ENCODE measurements at regions not wholly inside any gene's neighbourhood (a gene's known extent, or its start where the extent isn't known, plus 50 kb on each side); places are given as distances from the start of the nearest gene placed in this dataset.
A peak's percentile ranks its signal among the peaks of the same experiment; 100 is the strongest.

DNA sequence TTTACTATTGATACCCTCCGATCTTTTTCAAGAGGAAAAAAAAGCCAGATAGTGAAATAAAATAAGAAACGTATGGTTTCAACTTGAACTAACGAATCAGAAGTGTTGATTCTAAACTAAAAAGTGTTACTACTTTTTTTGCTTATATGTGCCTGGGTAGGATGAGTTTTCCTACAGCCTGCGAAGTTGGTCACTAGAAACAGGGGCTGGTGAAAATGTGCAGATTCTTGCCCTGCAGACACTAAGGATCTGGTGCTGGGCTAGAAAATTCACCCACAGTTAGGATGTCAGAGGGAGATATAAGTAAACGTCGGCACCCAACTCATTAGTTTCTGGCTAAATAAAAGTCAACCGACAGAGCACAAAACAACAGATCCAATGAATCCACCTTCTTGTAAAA is 298.7 kb upstream of the NFE2L3 start:
- TF ChIP-seq, protein P1, sequence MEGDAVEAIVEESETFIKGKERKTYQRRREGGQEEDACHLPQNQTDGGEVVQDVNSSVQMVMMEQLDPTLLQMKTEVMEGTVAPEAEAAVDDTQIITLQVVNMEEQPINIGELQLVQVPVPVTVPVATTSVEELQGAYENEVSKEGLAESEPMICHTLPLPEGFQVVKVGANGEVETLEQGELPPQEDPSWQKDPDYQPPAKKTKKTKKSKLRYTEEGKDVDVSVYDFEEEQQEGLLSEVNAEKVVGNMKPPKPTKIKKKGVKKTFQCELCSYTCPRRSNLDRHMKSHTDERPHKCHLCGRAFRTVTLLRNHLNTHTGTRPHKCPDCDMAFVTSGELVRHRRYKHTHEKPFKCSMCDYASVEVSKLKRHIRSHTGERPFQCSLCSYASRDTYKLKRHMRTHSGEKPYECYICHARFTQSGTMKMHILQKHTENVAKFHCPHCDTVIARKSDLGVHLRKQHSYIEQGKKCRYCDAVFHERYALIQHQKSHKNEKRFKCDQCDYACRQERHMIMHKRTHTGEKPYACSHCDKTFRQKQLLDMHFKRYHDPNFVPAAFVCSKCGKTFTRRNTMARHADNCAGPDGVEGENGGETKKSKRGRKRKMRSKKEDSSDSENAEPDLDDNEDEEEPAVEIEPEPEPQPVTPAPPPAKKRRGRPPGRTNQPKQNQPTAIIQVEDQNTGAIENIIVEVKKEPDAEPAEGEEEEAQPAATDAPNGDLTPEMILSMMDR (IDR thresholded peaks at IDR 0.05; ENCODE audit: borderline replicate concordance, control extremely low read depth, extremely low read depth, insufficient read depth, missing control alignments): no peak
- DNase-seq (ENCODE audit: low spot score): no peak
- in situ Hi-C loops (cut with MboI; ENCODE audit: low sequenced_read_pairs, unreplicated experiment): loop anchor here (10.0 to 25.0 kb wide), 2 partner anchors 279 to 591 kb away; no protein-coding TSS in a partner anchor

DNA sequence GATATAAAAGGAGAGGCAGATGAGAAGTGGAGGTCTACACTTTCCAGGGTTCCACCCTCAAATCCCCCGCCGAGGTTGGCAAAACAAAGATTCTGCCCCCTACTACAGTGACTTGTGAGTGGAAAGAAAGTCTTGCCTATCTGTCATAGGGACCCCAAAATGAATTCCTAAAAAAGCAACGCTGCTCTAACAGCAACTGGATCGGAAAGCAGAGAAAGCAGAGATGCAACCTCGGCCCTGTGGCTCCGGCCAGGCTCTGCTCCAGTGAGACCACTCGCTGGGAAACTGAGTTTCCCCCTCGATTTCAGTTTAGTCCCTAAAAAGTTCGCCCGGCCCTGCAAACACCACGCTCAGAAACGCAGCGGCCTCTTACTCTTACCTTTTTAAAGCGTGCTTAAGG is 297.9 kb upstream of the NFE2L3 start:
- TF ChIP-seq, protein P1 (IDR thresholded peaks at IDR 0.05; ENCODE audit: borderline replicate concordance, control extremely low read depth, extremely low read depth, insufficient read depth, missing control alignments): no peak
- in situ Hi-C loops (cut with MboI; ENCODE audit: low sequenced_read_pairs, unreplicated experiment): loop anchor here (10.0 to 25.0 kb wide), 2 partner anchors 279 to 592 kb away; no protein-coding TSS in a partner anchor
- no peak for DNase-seq (ENCODE audit: low spot score)

GRCh38 chr7:25854608-25855497 is 297.1 kb upstream of the NFE2L3 start:
- no peak for DNase-seq (ENCODE audit: low spot score)
- TF ChIP-seq, protein P1 (IDR thresholded peaks at IDR 0.05; ENCODE audit: borderline replicate concordance, control extremely low read depth, extremely low read depth, insufficient read depth, missing control alignments): peak; percentile 37
- in situ Hi-C loops (cut with MboI; ENCODE audit: low sequenced_read_pairs, unreplicated experiment): loop anchor here (10.0 to 25.0 kb wide), 2 partner anchors 280 to 593 kb away; no protein-coding TSS in a partner anchor

DNA sequence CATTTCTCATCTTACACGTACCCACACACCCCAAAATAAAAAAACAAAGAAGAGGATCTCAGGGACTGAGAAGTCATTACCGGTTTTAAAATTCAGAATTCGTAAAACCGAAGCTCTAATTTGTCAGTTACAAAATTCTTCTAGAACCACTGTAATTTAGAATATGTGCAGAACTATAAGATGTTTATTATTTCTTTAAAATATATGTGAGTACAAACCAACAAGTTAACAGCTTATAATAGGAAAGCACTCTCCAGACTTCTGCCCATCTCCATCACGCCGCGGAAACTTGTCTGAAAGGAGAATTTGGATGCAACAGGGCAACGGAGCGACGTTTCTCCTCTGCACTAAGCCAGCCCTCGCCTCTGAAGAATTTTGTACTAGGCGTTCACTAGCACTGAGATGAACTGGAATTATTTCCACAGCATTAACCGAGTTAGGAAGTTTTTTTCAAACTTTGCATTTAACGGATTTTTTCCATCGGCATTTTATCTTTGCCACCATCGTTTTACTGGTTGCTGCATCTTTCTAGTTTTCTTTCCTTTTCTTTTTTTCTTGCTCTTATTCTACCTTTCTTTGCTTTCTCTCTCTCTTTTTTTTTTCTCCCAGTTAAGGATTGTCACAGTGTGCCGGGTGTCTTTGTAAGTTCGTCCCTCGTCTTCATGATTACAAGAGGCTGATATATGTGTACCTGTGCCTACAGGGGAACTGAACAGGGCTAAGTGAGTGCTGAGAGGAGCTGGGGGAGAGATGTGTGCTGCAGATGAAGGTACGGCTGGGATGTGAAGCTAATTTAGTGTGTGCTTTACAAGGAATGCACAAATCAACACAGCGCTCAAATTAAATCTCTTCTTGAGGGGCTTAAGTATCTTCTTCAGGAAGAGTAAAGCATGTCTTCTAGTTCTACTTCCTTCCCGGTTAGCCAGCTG is 295.9 kb upstream of the NFE2L3 start:
- in situ Hi-C loops (cut with MboI; ENCODE audit: low sequenced_read_pairs, unreplicated experiment): loop anchor here (10.0 to 25.0 kb wide), 2 partner anchors 281 to 594 kb away; no protein-coding TSS in a partner anchor
- TF ChIP-seq, protein P1 (IDR thresholded peaks at IDR 0.05; ENCODE audit: borderline replicate concordance, control extremely low read depth, extremely low read depth, insufficient read depth, missing control alignments): no peak
- DNase-seq (ENCODE audit: low spot score): no peak

DNA sequence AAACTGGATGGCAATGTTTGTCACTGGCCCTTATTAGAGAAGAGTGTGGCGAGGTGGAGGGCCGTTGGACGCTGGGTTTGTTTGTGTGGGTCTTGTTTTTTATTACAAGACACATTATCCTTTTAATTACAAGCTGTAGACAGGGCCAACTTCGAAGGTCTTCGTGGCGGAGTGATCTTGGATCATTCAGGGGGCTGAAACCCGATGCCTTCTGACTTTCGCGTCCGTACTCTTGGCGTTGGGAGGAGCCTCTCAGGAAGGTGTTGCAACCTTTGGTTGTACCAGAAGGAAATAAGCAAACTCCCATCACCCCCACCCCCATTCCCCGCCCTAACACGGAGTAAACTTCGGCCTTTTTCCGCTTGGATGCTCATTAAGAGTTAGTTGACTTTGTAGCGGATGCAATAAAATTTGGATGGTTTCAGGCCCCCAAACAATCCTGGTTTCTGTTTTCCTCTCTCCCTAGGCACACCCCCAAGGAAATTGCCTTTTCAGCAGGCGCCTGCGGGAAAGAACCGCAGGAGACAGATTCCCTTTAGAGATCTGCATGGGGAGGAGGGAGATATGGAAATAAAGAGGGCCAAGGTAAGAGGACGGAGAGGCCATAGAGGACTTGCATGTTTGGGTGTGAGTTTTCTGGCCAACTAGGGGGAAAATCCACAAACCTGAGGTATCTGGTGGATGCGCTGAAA is 294.5 kb upstream of the NFE2L3 start:
- in situ Hi-C loops (cut with MboI; ENCODE audit: low sequenced_read_pairs, unreplicated experiment): loop anchor here (10.0 to 25.0 kb wide), 2 partner anchors 283 to 595 kb away; no protein-coding TSS in a partner anchor
- TF ChIP-seq, protein P1 (IDR thresholded peaks at IDR 0.05; ENCODE audit: borderline replicate concordance, control extremely low read depth, extremely low read depth, insufficient read depth, missing control alignments): no peak
- DNase-seq (ENCODE audit: low spot score): no peak
